Vagina (tissue), 2 donors: ENCODE measurements at regions not wholly inside any gene's neighbourhood (a gene's known extent, or its start where the extent isn't known, plus 50 kb on each side); places are given as distances from the start of the nearest gene placed in this dataset.

ENCODE experiments used
- POLR2AphosphoS5 ChIP-seq, 2 donors: sonication (generic); formaldehyde crosslinking; IDR thresholded peaks; one replicate each; pipeline ENCODE4 v1.9.0; 2017; ENCODE audit warnings: antibody characterized with exemption in 2 of 2, mild to moderate bottlenecking in 2 of 2, low read depth in 1 of 2; ENCODE audit not compliant: insufficient read depth in 1 of 2
- TF ChIP-seq, protein P1 (sequence below), 3 experiments: fragments of 450-650 bp in 2 of 3; fragments of 200-600 bp in 1 of 3; sonication (generic) in 1 of 3; IDR thresholded peaks; one replicate each; pipeline ENCODE4 v1.5.1; 2017 to 2019; ENCODE audit warnings: antibody characterized with exemption in 3 of 3, mild to moderate bottlenecking in 2 of 3, moderate library complexity in 2 of 3

DNA sequence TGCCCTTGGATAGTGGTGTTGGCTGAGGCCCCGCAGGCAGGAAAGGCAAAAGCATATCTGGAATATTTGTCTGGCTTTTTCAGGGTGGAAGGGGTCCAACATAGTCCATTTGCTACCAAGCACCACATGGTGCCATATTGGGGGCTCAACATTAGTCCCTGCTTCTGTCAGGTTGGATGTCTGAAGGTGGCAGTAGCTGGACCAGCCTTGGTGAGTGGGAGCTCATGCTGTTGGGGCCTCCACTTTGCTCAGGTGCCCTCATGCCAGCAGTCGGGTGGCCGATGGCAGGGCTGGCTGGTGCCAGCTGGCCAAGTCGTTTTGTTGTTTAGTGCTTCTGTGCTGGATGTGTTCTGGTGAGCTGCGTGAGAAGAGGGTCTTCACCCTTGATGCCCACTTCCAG is 135.3 kb downstream of the PAPOLA start:
- TF ChIP-seq, protein P1, sequence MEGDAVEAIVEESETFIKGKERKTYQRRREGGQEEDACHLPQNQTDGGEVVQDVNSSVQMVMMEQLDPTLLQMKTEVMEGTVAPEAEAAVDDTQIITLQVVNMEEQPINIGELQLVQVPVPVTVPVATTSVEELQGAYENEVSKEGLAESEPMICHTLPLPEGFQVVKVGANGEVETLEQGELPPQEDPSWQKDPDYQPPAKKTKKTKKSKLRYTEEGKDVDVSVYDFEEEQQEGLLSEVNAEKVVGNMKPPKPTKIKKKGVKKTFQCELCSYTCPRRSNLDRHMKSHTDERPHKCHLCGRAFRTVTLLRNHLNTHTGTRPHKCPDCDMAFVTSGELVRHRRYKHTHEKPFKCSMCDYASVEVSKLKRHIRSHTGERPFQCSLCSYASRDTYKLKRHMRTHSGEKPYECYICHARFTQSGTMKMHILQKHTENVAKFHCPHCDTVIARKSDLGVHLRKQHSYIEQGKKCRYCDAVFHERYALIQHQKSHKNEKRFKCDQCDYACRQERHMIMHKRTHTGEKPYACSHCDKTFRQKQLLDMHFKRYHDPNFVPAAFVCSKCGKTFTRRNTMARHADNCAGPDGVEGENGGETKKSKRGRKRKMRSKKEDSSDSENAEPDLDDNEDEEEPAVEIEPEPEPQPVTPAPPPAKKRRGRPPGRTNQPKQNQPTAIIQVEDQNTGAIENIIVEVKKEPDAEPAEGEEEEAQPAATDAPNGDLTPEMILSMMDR (IDR thresholded peaks at IDR 0.05) = no peak
- no peak for TF ChIP-seq POLR2AphosphoS5 (IDR thresholded peaks at IDR 0.05; ENCODE audit: insufficient read depth in 1 of 2, low read depth in 1 of 2)
